ENCODE measurements at regions not wholly inside any gene's neighbourhood (a gene's known extent, or its start where the extent isn't known, plus 50 kb on each side); places are given as distances from the start of the nearest gene placed in this dataset.

DNA sequence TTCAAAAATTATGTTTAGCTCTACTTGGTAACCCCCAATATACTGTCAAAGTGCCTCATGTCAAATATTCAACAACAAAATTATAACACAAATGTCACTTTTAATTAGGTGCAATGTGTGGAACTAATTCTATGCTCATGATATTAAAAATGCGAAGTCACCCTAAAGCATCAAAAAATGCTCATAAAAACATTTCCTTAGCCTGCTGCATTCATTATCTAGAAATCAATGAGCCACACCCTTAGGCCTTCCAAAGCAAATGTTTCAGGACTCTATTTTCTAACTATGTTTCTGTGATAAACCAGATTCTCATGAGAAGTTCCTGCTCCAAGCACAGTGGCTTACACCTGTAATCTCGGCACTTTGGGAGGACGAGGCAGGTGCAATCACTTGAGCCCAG is 75.0 kb upstream of the ANK3 start:
- no peaks in the 10 kb centered on the region for H3K27me3 ChIP-seq (ENCODE audit: control insufficient read depth in 2 of 2, insufficient read depth in 2 of 2, low read length in 2 of 2)
- DNase-seq (ENCODE audit: extremely low read depth in 1 of 4, low spot score in 3 of 4): no peak
- intact Hi-C loops (cut with micrococcal nuclease) (no loop called here), in situ Hi-C loops (cut with MboI) (no loop called here)
- H3K9ac ChIP-seq (ENCODE audit: insufficient read depth in 1 of 2, low read depth in 2 of 2, low read length in 2 of 2): no peak overlapping the region
- 1% methylated on average over 3 of the region's 3 CpGs for WGBS (ENCODE audit: insufficient coverage, low coverage, missing lambda C conversion rate)
- FAIRE-seq: no peak
- no peaks in the 10 kb centered on the region for H3K9me1 ChIP-seq (ENCODE audit: control insufficient read depth, insufficient read depth, low read length)
- no peaks in the 10 kb centered on the region for H4K20me1 ChIP-seq (replicated peaks; ENCODE audit: control insufficient read depth, insufficient read depth, low read length)
- no peak overlapping the region for H3K4me3 ChIP-seq
- H3K27ac ChIP-seq (ENCODE audit: extremely low read depth, low read depth, low read length): no peak overlapping the region
- no peaks in the 10 kb centered on the region for H3K9me3 ChIP-seq (replicated peaks; ENCODE audit: control insufficient read depth, insufficient read depth, low read depth, low read length)
- H3K36me3 ChIP-seq (ENCODE audit: control insufficient read depth, insufficient read depth, low read length): no peaks in the 10 kb centered on the region
- BruUV-seq (replicated peaks): no TSS peak
- H3K4me1 ChIP-seq (replicated peaks in 1 of 2; ENCODE audit: control insufficient read depth in 2 of 2, insufficient read depth in 2 of 2, low read length in 2 of 2): no peaks in the 10 kb centered on the region
- H3K79me2 ChIP-seq (ENCODE audit: control insufficient read depth, insufficient read depth, low read length): no peaks in the 10 kb centered on the region
- TF ChIP-seq NFE2L1 (tag; IDR thresholded peaks at IDR 0.05; ENCODE audit: borderline replicate concordance, low read depth): peak; percentile 16; the same call in 1 of the 2 replicates
- TF ChIP-seq MAFG (tag; conservative IDR thresholded peaks at IDR 0.05): peak; percentile 91
- peak; percentile 19; the same call in 1 of the 2 replicates for TF ChIP-seq NFE2 (IDR thresholded peaks at IDR 0.05; ENCODE audit: low read depth)
- TF ChIP-seq RBM39 (optimal IDR thresholded peaks at IDR 0.05; ENCODE audit: low read depth, low read length): no peak
- 0 out of 2 replicates have a peak, but pooled peaks have one; percentile 23 for TF ChIP-seq MAFF (IDR thresholded peaks at IDR 0.05; ENCODE audit: low read length)
- no peak for TF ChIP-seq TCF7 (IDR thresholded peaks at IDR 0.05; ENCODE audit: borderline replicate concordance)
- H2AFZ ChIP-seq (ENCODE audit: low read depth, low read length): no peak overlapping the region
- H3K4me2 ChIP-seq (ENCODE audit: insufficient read depth, low read length): no peak overlapping the region
- no peak for ATAC-seq
- POLR2A ChIA-PET: no interaction called here
- CTCF ChIA-PET (ENCODE audit: low intra/inter-chr PET ratio): no interaction called here

- ChIA-PET POLR2A (no interaction called here), CTCF (ENCODE audit: low intra/inter-chr PET ratio) (no interaction called here)
- H2AFZ ChIP-seq (ENCODE audit: low read depth, low read length): no peak overlapping the region
- ATAC-seq (no peak), FAIRE-seq (no peak), DNase-seq (ENCODE audit: extremely low read depth in 1 of 4, low spot score in 3 of 4) (no peak)
- in situ Hi-C loops (cut with MboI) (no loop called here), intact Hi-C loops (cut with micrococcal nuclease) (no loop called here)
- no peaks in the 10 kb centered on the region for H4K20me1 ChIP-seq (replicated peaks; ENCODE audit: control insufficient read depth, insufficient read depth, low read length)
- TF ChIP-seq, protein P1, sequence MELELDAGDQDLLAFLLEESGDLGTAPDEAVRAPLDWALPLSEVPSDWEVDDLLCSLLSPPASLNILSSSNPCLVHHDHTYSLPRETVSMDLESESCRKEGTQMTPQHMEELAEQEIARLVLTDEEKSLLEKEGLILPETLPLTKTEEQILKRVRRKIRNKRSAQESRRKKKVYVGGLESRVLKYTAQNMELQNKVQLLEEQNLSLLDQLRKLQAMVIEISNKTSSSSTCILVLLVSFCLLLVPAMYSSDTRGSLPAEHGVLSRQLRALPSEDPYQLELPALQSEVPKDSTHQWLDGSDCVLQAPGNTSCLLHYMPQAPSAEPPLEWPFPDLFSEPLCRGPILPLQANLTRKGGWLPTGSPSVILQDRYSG (tag; conservative IDR thresholded peaks at IDR 0.05; ENCODE audit: low read depth): no peak
- TF ChIP-seq ZNF347 (CRISPR knock-in tag; IDR thresholded peaks at IDR 0.05; ENCODE audit: low read depth) (no peak), HDGF (IDR thresholded peaks at IDR 0.05) (no peak), TCF7L2 (IDR thresholded peaks at IDR 0.05; ENCODE audit: low read depth, low read length) (no peak), NCOA2 (IDR thresholded peaks at IDR 0.05; ENCODE audit: partially characterized antibody in 2 of 2) (no peak), USF2 (CRISPR knock-in tag; IDR thresholded peaks at IDR 0.05) (no peak), ATF4 (CRISPR knock-in tag; IDR thresholded peaks at IDR 0.05) (no peak)
- no peak overlapping the region for H3K4me2 ChIP-seq (ENCODE audit: insufficient read depth, low read length)
- no peaks in the 10 kb centered on the region for H3K9me1 ChIP-seq (ENCODE audit: control insufficient read depth, insufficient read depth, low read length)
- no peaks in the 10 kb centered on the region for H3K9me3 ChIP-seq (replicated peaks; ENCODE audit: control insufficient read depth, insufficient read depth, low read depth, low read length)
- no TSS peak for BruUV-seq (replicated peaks)
- no peak overlapping the region for H3K27ac ChIP-seq (ENCODE audit: extremely low read depth, low read depth, low read length)
- no peak overlapping the region for H3K4me3 ChIP-seq
- no peaks in the 10 kb centered on the region for H3K4me1 ChIP-seq (replicated peaks in 1 of 2; ENCODE audit: control insufficient read depth in 2 of 2, insufficient read depth in 2 of 2, low read length in 2 of 2)
- no peaks in the 10 kb centered on the region for H3K79me2 ChIP-seq (ENCODE audit: control insufficient read depth, insufficient read depth, low read length)
- no peaks in the 10 kb centered on the region for H3K36me3 ChIP-seq (ENCODE audit: control insufficient read depth, insufficient read depth, low read length)
- H3K27me3 ChIP-seq (ENCODE audit: control insufficient read depth in 2 of 2, insufficient read depth in 2 of 2, low read length in 2 of 2): no peaks in the 10 kb centered on the region
- H3K9ac ChIP-seq (ENCODE audit: insufficient read depth in 1 of 2, low read depth in 2 of 2, low read length in 2 of 2): no peak overlapping the region
Measured at GRCh38 chr10:60463746-60464145, 74.1 kb upstream of the ANK3 start.
